Stimulated activated CD4-positive, alpha-beta T cell treated with anti-CD3 and anti-CD28 coated beads, TNF-alpha, amount 100 ng/mL, for 24 hours (primary cell): ENCODE measurements at regions not wholly inside any gene's neighbourhood (a gene's known extent, or its start where the extent isn't known, plus 50 kb on each side); places are given as distances from the start of the nearest gene placed in this dataset.
"Not testable (repeated sequence)": the region's sequence is repeated elsewhere in the genome, so short reads cannot be mapped to it uniquely, and the experiment has no call there.

Source experiments
- DNase-seq, 3 experiments: peaks; one replicate each; pipeline ENCODE4 v3.0.0-alpha.2; 2020; ENCODE audit warnings: low read depth in 3 of 3

- DNase-seq: no peak
These were observed 351.3 kb downstream of the SOX9 start for GRCh38 chr17:72472106-72472505.

DNA sequence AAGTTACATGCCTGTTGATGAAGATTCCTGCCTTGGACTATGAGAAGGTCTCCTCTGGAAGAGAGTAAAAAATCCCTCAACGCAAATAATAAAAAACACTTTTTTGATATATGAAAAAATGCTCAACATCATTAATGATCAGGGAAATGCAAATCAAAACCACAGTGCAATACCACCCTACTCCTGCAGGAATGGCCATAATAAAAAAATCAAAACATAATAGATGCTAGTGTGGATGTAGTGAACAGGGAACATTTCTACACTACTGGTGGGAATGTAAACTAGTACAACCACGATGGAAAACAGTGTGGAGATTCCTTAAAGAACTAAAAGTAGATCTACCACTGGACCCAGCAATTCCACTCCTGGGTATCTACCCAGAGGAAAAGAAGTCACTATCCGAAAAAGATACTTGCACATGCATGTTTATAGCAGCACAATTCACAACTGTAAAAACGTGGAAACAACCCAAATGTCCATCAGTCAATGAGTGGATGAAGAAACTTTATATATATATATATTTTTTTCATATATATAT, 352.1 kb downstream of the SOX9 start:
- DNase-seq: not testable (repeated sequence)

- DNase-seq: no peak
These were observed 353.4 kb downstream of the SOX9 start for GRCh38 chr17:72474243-72474642.

DNA sequence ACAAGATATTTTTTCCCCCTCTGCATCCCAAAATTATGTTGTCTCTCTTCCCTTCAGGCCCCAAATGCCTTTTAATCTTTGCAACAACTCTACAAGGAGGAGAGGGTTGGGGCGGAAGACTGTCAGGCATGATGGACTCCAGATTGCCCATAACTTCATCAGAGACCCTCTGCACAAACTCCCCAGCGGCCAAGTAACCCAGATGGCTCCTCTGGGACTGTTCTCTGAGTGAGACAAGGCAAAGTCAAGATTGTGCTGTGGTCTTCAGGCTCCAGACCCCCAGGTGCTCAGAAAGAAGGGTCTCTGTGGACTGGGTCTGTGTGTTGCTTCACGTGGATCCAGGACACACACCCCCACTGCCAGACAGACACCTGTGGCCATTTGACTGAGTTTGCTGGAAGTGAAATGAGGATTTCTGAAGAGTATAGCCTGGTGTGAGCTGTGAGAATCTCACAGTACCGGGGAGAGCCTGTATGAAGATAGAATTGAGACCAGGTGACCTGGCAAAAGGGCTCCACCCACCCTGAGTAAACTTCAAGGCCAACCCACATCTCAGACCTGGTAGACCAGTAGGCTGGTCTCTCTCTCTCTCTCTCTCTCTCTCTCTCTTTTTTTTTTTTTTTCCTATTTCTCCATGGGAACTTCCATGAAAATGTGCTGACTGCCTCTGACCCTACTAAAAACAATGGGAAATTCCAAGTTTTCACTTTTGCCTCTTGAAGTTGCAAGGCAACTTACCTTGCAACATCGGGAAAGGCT, 354.1 kb downstream of the SOX9 start:
- DNase-seq: no peak

GRCh38 chr17:72476134-72476533, 355.3 kb downstream of the SOX9 start:
- DNase-seq: no peak

DNA sequence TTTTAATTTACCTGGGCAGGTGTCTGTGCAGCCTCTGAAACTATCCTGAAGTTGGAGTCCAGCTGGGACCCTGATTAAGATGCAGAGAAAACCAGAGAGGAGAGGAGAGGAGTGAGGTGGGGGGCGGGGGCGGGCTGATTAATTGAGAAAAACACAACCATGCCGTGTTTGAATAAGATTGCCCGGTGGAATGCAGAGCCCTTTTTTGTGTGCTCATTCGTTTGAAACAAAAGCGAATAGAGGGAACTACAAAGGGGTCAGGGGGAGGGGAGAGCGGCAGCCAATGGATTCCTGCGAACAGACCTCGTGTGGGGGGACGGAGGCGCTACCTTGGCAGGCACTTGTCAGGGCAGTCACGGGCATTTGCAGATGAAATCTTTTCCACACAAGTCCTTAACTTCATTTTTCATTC, 355.8 kb downstream of the SOX9 start:
- no peak for DNase-seq

GRCh38 chr17:72477491-72477890, 356.7 kb downstream of the SOX9 start:
- no peak for DNase-seq

DNA sequence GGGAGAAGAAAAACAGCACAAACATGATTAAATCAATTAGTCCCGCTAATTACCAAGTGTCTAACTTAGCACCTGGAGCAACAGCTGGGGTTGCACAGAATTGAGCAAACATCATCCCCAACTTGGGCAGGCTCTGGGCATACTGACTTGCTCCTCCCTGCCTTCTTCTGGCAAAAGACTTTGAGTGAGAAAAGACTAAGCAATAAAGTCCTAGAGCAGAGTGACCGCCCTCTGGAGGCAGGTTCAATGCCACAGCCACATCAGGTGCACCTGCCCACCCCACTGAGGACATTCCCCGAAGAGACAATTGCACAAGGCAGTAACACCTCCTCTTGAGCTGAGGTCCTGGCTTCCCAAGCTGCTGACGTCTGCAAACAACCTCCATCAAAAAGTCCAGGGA, 358.3 kb downstream of the SOX9 start:
- no peak for DNase-seq

- DNase-seq: no peak
These were observed 360.8 kb downstream of the SOX9 start for GRCh38 chr17:72481572-72481971.

GRCh38 chr17:72485596-72485995, 364.8 kb downstream of the SOX9 start:
- no peak for DNase-seq

GRCh38 chr17:72486806-72487205, 366.0 kb downstream of the SOX9 start:
- no peak for DNase-seq

GRCh38 chr17:72487731-72488494, 367.1 kb downstream of the SOX9 start:
- no peak for DNase-seq

GRCh38 chr17:72488555-72489271, 367.9 kb downstream of the SOX9 start:
- no peak for DNase-seq

DNA sequence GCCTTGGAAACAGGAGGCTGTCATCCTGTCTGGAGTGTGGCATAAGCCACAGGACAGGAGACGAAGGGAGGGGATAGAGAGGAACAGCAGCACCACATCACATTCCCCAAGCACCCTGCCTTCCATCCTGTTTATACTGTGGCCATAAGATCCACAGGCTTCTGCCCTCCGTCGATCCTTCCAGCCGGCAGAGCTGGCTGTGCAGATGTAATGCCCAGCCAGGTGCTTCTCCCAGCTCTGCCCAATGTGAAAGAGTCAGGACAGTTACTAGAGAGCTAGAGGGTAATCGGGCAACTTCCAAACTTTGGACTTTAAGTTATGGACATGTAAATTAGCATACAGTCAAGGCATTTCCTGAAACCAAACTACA, 368.4 kb downstream of the SOX9 start:
- DNase-seq: no peak

DNA sequence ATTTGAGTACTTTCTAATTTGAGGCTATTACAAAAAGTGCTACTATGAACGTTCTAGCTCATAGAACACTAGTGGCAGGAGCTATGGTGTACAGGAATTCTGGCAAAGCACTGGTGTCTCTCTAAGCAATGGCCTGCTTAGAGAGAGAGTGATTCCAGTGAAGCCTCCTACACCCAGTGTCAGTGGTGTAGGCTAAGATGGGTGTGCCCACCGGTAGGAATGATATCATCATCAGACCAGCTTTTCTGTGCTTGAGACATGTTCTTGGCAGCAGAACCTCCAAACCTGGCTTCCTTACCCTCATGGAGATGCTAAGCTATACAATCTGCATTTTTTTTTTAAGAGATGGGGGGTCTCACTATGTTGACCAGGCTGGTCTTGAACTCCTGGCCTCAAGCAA, 370.3 kb downstream of the SOX9 start:
- DNase-seq: no peak

DNA sequence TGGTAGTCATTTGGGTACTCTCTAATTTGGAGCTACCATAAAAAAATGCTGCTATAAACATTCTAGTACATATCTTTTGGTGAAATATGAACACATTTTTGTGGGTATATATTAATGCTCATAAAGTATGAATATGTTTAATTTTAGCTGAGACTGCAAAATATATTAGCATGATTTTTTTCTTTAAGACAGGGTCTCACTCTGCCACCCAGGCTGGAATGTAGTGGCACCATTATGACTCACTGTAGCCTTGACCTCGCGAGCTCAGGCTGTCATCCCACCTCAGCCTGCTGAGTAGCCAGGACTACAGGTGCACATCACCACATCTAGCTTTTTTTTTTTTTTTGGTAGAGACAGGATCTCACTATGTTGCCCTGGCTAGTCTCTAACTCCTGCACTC, 371.7 kb downstream of the SOX9 start:
- no peak for DNase-seq

DNA sequence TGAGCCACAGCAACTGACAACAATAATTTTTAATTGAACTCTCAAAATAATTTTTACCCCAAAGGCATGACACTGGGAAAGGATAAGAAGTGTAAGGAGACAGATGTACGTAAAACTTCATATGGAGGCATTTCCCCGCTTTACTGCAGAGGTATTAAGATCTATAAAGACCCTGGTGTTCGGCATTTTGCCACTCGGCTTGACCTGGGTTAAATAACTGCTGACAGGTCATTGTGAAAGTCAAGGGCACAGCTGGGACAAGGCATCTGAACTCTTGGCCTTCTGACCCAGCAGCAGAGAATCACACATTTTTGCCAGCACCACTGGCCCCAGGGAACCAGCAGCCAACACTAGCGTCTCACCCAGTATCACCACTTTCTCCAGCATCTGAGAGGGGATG, 372.1 kb downstream of the SOX9 start:
- no peak for DNase-seq

DNA sequence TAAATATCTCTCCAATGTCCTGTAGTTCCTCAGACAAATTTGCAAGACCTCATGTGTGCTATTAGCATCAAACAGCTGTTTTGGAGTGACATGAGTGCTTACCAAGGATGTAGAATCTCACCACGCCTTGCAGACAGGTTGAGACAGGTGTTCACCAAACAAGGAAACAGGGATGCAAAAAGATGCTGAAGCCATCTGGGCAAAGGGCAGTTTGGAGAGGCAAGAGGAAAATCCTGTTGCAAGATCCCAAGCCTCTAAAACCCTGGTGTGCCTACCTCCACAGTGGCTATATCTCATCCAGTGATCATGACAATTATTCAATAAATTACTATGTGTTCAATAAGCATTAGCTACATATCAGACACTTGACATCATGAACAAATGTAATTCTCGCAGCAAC, 373.7 kb downstream of the SOX9 start:
- no peak for DNase-seq

DNA sequence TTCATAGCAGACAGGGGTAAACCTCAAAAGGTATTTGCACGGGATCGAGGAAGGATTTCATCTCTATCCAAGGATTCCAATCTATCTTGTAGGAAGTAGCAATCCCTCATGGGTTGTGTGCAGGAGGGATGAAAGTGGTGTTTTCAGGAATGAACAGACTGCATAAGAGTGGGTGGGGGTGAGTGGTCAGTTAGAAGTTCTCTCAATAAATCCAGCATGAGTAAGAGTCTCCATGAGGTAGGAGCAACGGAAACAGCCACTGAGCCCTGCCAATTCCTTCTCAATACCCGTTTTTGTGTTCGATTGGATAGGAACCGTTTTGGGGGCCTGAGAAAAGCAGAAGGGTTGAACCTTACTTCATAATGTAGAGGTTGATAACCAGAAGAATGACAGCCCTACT, 375.6 kb downstream of the SOX9 start:
- no peak for DNase-seq

DNA sequence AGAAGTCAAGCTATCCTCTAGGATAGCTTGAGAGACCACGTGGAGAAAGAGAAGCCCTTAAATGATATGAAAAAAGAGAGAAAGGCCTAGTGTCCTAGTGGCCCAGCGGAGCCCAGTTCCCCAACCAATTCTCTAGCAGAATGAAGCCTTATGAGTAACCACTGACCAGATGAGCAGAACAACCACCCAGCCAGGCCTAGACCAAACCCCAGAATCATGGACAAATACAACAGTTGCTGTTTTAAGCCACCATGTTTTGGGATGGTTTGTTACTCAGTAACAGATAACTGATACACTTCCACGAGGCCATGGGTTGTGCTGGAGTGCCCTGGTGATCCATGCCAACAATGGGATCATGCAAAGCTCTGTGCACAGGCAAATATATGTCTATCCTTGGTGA, 377.1 kb downstream of the SOX9 start:
- DNase-seq: no peak

DNA sequence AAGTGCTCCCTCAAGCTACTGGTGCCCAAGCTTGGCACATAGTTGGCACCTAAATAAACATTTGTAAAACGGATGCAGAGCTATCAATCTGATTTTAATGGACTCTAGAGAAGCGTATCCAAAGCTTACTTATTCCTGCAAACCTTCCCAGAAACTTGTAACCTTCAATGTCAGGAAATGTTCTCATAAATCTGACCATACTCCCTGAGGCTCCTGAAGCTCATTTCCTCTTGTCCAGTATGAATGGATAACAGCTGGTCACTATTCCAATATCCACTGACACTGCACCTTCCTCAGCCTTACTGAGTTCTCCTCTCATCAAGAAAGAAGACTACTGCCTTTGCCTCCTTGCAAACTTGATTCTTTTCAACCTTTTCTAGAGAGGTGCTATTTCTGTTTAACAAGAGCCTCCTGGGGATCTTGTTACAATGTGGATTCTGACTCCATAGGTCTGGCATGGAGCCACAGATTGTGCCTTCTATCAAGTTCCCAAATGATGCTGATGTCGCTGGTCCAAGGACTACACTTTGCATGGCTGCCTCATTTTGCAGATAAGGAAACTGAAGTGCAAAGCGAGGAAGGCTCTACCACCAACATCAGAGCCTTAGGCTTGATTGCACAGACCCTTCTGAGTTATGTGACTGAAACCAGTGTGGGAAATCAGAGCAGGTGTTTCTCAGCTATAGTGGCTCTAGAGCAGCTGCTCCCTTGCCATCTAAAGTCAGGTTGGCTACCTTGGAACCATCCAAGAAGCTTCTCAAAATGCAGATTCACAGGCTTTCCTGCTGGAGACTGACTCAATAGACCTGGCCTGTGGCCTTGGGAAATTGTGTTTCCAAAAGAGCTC, 377.8 kb downstream of the SOX9 start:
- DNase-seq: no peak
